HEK293 (cell line): ENCODE measurements at regions not wholly inside any gene's neighbourhood (a gene's known extent, or its start where the extent isn't known, plus 50 kb on each side); places are given as distances from the start of the nearest gene placed in this dataset.

ENCODE experiments used
- CTCF ChIA-PET: fragments of 350-600 bp; formaldehyde crosslinking; extraction: SDS; loops from one replicate; lab custom pipeline; 2021; ENCODE audit warnings: antibody characterized with exemption; lab: Yijun Ruan, JAX
- POLR2A ChIA-PET: fragments of 300-600 bp; formaldehyde crosslinking; extraction: SDS; loops from one replicate; lab custom pipeline; 2020; ENCODE audit warnings: antibody characterized with exemption, inconsistent platforms; lab: Yijun Ruan, JAX
- H3K27ac ChIP-seq: fragments of 200-500 bp; sonication (Bioruptor generic); 2 replicates; pipeline ENCODE4 v1.5.1; 2014; ENCODE audit warnings: low read depth, low read length, control low read depth, inconsistent platforms; ENCODE audit errors: extremely low read depth
- H3K36me3 ChIP-seq, 2 experiments: fragments of 200-500 bp in 1 of 2; sonication (Bioruptor generic) in 1 of 2; 1 replicate in 1 of 2; 2 replicates in 1 of 2; pipeline ENCODE4 v1.5.1; 2014 to 2017; ENCODE audit warnings: inconsistent platforms in 2 of 2, low read length in 2 of 2; ENCODE audit not compliant: control insufficient read depth in 2 of 2, insufficient read depth in 1 of 2
- H3K4me1 ChIP-seq: fragments of 200-500 bp; sonication (Bioruptor generic); 2 replicates; pipeline ENCODE4 v1.5.1; 2014; ENCODE audit warnings: mild to moderate bottlenecking, low read length, inconsistent platforms; ENCODE audit not compliant: control insufficient read depth, insufficient read depth
- H3K4me3 ChIP-seq: 2 replicates; pipeline ENCODE4 v1.5.1; 2011; ENCODE audit warnings: low read depth, mild to moderate bottlenecking, control low read depth, low read length, moderate library complexity
- H3K9me3 ChIP-seq: fragments of 200-500 bp; sonication (Bioruptor generic); 2 replicates; pipeline ENCODE4 v1.5.1; 2014; ENCODE audit warnings: low read depth, low read length, inconsistent platforms; ENCODE audit not compliant: control insufficient read depth, insufficient read depth
- SP3 ChIP-seq: fragments of 450-650 bp; formaldehyde crosslinking; IDR thresholded peaks from 2 replicates; pipeline ENCODE4 v1.5.1; 2016; ENCODE audit warnings: missing biosample characterization, missing genetic modification characterization
- ZBTB20 ChIP-seq: fragments of 450-650 bp; formaldehyde crosslinking; IDR thresholded peaks from 2 replicates; pipeline ENCODE4 v1.5.1; 2016; ENCODE audit warnings: missing biosample characterization, missing genetic modification characterization
- ZFP41 ChIP-seq: fragments of 450-650 bp; formaldehyde crosslinking; IDR thresholded peaks from 2 replicates; pipeline ENCODE4 v1.5.1; 2016; ENCODE audit warnings: missing biosample characterization, missing genetic modification characterization, borderline replicate concordance
- ZNF155 ChIP-seq: fragments of 450-650 bp; formaldehyde crosslinking; IDR thresholded peaks from 2 replicates; pipeline ENCODE4 v1.5.1; 2016; ENCODE audit warnings: missing biosample characterization, missing genetic modification characterization
- ZNF501 ChIP-seq: fragments of 450-650 bp; formaldehyde crosslinking; IDR thresholded peaks from 2 replicates; pipeline ENCODE4 v1.5.1; 2016; ENCODE audit warnings: missing biosample characterization, missing genetic modification characterization
- ZNF510 ChIP-seq: fragments of 450-650 bp; formaldehyde crosslinking; IDR thresholded peaks from 2 replicates; pipeline ENCODE4 v1.5.1; 2018; ENCODE audit warnings: mild to moderate bottlenecking, missing genetic modification characterization, missing biosample characterization; ENCODE audit not compliant: insufficient replicate concordance
- ZNF529 ChIP-seq: fragments of 450-650 bp; formaldehyde crosslinking; IDR thresholded peaks from 2 replicates; pipeline ENCODE4 v1.5.1; 2017; ENCODE audit warnings: missing genetic modification characterization, missing biosample characterization; ENCODE audit not compliant: insufficient replicate concordance
- ZNF544 ChIP-seq: fragments of 450-650 bp; formaldehyde crosslinking; IDR thresholded peaks from 2 replicates; pipeline ENCODE4 v1.5.0; 2017; ENCODE audit warnings: missing biosample characterization, missing genetic modification characterization
- ZNF600 ChIP-seq: fragments of 450-650 bp; formaldehyde crosslinking; IDR thresholded peaks from 2 replicates; pipeline ENCODE4 v1.5.1; 2016; ENCODE audit warnings: missing biosample characterization, missing genetic modification characterization
- ZNF701 ChIP-seq: fragments of 450-650 bp; formaldehyde crosslinking; IDR thresholded peaks from 2 replicates; pipeline ENCODE4 v1.5.1; 2016; ENCODE audit warnings: missing biosample characterization, missing genetic modification characterization
- ZNF776 ChIP-seq: fragments of 450-650 bp; formaldehyde crosslinking; IDR thresholded peaks from 2 replicates; pipeline ENCODE4 v1.5.0; 2017; ENCODE audit warnings: missing biosample characterization, missing genetic modification characterization, borderline replicate concordance
- ZNF791 ChIP-seq: fragments of 450-650 bp; formaldehyde crosslinking; IDR thresholded peaks from 2 replicates; pipeline ENCODE4 v1.5.1; 2016; ENCODE audit warnings: missing biosample characterization, missing genetic modification characterization
- ZSCAN16 ChIP-seq: fragments of 450-650 bp; formaldehyde crosslinking; IDR thresholded peaks from 2 replicates; pipeline ENCODE4 v1.5.1; 2016; ENCODE audit warnings: missing biosample characterization, missing genetic modification characterization
- TF ChIP-seq, protein P1 (sequence below): fragments of 450-650 bp; formaldehyde crosslinking; IDR thresholded peaks from 2 replicates; pipeline ENCODE4 v1.5.1; 2016; ENCODE audit warnings: missing biosample characterization, missing genetic modification characterization
- TF ChIP-seq, protein P2 (sequence below): fragments of 450-650 bp; formaldehyde crosslinking; IDR thresholded peaks from 2 replicates; pipeline ENCODE4 v1.5.1; 2016; ENCODE audit warnings: missing biosample characterization, missing genetic modification characterization
- TF ChIP-seq, protein P3 (sequence below): fragments of 450-650 bp; formaldehyde crosslinking; IDR thresholded peaks from 2 replicates; pipeline ENCODE4 v1.5.1; 2017; ENCODE audit warnings: missing biosample characterization, missing genetic modification characterization
- TF ChIP-seq, protein P4 (sequence below): fragments of 450-650 bp; formaldehyde crosslinking; optimal IDR thresholded peaks from 2 replicates; pipeline ENCODE3; 2016; ENCODE audit warnings: missing biosample characterization, mild to moderate bottlenecking, missing genetic modification characterization
- TF ChIP-seq, protein P5 (sequence below): fragments of 450-650 bp; formaldehyde crosslinking; IDR thresholded peaks from 2 replicates; pipeline ENCODE4 v1.5.1; 2016; ENCODE audit warnings: missing biosample characterization, missing genetic modification characterization, borderline replicate concordance

DNA sequence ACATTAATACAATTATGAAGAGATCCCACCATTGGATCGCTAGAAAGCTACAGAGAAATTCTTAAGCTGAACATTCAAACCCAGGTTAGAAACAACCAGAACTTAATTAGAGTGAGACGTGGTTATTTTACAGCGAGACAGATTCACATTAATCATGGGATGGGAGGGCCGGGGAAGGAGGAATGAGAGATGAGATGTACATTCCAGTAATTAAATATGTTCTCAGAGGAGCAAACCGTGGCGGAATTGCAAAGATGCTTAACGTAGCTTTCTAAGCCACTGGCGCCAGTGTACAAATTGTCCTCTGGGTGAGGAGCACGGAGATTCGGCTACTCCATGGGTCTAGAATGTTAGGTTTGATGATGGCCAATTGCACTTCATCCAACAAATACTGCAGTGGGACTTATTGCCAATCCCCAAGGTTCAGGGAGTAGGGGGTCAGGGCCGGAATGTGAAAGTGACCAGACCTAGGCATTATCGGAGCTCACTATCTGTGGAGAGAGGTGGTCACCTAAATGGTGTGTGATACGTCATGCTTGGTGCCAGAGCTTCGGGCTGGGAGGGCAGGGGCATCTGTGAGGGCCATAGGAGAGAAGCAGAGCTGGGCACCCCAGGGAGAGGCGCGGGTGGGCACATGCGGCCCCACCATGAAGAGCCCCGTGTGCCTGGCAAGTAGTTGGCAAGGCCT is 114.7 kb downstream of the EDN3 start (continued):
- TF ChIP-seq, protein P1, sequence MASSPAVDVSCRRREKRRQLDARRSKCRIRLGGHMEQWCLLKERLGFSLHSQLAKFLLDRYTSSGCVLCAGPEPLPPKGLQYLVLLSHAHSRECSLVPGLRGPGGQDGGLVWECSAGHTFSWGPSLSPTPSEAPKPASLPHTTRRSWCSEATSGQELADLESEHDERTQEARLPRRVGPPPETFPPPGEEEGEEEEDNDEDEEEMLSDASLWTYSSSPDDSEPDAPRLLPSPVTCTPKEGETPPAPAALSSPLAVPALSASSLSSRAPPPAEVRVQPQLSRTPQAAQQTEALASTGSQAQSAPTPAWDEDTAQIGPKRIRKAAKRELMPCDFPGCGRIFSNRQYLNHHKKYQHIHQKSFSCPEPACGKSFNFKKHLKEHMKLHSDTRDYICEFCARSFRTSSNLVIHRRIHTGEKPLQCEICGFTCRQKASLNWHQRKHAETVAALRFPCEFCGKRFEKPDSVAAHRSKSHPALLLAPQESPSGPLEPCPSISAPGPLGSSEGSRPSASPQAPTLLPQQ (tag by site-specific recombination): no peak
- TF ChIP-seq ZNF529 (tag by site-specific recombination): no peak
- TF ChIP-seq, protein P2, sequence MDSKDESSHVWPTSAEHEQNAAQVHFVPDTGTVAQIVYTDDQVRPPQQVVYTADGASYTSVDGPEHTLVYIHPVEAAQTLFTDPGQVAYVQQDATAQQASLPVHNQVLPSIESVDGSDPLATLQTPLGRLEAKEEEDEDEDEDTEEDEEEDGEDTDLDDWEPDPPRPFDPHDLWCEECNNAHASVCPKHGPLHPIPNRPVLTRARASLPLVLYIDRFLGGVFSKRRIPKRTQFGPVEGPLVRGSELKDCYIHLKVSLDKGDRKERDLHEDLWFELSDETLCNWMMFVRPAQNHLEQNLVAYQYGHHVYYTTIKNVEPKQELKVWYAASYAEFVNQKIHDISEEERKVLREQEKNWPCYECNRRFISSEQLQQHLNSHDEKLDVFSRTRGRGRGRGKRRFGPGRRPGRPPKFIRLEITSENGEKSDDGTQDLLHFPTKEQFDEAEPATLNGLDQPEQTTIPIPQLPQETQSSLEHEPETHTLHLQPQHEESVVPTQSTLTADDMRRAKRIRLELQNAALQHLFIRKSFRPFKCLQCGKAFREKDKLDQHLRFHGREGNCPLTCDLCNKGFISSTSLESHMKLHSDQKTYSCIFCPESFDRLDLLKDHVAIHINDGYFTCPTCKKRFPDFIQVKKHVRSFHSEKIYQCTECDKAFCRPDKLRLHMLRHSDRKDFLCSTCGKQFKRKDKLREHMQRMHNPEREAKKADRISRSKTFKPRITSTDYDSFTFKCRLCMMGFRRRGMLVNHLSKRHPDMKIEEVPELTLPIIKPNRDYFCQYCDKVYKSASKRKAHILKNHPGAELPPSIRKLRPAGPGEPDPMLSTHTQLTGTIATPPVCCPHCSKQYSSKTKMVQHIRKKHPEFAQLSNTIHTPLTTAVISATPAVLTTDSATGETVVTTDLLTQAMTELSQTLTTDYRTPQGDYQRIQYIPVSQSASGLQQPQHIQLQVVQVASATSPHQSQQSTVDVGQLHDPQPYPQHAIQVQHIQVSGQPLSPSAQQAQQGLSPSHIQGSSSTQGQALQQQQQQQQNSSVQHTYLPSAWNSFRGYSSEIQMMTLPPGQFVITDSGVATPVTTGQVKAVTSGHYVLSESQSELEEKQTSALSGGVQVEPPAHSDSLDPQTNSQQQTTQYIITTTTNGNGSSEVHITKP (tag by site-specific recombination): no peak
- TF ChIP-seq ZNF510 (tag by site-specific recombination): no peak
- no peak for TF ChIP-seq ZNF776 (tag by site-specific recombination)
- TF ChIP-seq, protein P3, sequence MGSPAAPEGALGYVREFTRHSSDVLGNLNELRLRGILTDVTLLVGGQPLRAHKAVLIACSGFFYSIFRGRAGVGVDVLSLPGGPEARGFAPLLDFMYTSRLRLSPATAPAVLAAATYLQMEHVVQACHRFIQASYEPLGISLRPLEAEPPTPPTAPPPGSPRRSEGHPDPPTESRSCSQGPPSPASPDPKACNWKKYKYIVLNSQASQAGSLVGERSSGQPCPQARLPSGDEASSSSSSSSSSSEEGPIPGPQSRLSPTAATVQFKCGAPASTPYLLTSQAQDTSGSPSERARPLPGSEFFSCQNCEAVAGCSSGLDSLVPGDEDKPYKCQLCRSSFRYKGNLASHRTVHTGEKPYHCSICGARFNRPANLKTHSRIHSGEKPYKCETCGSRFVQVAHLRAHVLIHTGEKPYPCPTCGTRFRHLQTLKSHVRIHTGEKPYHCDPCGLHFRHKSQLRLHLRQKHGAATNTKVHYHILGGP (tag by site-specific recombination): no peak

DNA sequence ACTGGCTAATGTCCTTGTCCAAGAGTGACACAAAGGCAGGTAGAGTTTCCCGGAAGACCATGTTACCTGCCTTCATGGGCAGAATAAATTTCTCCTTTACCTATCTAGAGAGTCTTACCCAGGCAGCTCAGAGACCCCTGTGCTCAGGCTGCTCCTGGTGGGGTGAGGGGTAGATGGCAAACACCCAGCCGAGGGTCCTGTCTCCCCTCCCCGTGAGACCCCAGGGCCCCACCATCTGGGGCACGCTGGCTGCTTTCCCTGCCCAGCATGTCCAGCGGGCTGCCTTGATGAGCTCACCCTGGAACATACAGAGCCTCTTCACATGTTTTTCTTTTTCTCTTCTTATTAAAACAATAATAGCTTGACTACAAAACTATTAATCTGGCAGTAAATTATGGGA is 116.5 kb downstream of the EDN3 start:
- H3K36me3 ChIP-seq: no peaks in the 10 kb centered on the region
- H3K9me3 ChIP-seq: no peaks in the 10 kb centered on the region
- no peaks in the 10 kb centered on the region for H3K4me1 ChIP-seq
- no peak overlapping the region for H3K4me3 ChIP-seq
- no peak overlapping the region for H3K27ac ChIP-seq
- TF ChIP-seq, protein P4, sequence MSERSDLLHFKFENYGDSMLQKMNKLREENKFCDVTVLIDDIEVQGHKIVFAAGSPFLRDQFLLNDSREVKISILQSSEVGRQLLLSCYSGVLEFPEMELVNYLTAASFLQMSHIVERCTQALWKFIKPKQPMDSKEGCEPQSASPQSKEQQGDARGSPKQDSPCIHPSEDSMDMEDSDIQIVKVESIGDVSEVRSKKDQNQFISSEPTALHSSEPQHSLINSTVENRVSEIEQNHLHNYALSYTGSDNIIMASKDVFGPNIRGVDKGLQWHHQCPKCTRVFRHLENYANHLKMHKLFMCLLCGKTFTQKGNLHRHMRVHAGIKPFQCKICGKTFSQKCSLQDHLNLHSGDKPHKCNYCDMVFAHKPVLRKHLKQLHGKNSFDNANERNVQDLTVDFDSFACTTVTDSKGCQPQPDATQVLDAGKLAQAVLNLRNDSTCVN: no peak
- no peak for TF ChIP-seq ZNF544
- no peak for TF ChIP-seq SP3 (tag by site-specific recombination)
- TF ChIP-seq, protein P5, sequence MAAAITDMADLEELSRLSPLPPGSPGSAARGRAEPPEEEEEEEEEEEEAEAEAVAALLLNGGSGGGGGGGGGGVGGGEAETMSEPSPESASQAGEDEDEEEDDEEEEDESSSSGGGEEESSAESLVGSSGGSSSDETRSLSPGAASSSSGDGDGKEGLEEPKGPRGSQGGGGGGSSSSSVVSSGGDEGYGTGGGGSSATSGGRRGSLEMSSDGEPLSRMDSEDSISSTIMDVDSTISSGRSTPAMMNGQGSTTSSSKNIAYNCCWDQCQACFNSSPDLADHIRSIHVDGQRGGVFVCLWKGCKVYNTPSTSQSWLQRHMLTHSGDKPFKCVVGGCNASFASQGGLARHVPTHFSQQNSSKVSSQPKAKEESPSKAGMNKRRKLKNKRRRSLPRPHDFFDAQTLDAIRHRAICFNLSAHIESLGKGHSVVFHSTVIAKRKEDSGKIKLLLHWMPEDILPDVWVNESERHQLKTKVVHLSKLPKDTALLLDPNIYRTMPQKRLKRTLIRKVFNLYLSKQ (tag by site-specific recombination): no peak
- TF ChIP-seq ZFP41 (tag by site-specific recombination): no peak
- TF ChIP-seq ZNF155: no peak
- TF ChIP-seq ZBTB20 (tag by site-specific recombination): no peak
- no peak for TF ChIP-seq ZSCAN16
- TF ChIP-seq ZNF701 (tag by site-specific recombination): no peak
- no peak for TF ChIP-seq ZNF791 (tag by site-specific recombination)
- TF ChIP-seq ZNF501 (tag by site-specific recombination): no peak
- no peak for TF ChIP-seq ZNF600 (tag by site-specific recombination)
- TF ChIP-seq, all 188 proteins: peak for 0
- ChIA-PET POLR2A (no interaction called here), CTCF (interaction anchor here (0.6 kb wide), 1 partner anchor 101 kb away, joined by 3 read pairs; no protein-coding TSS in a partner anchor)
